Keratinocyte (primary cell): ENCODE measurements at regions not wholly inside any gene's neighbourhood (a gene's known extent, or its start where the extent isn't known, plus 50 kb on each side); places are given as distances from the start of the nearest gene placed in this dataset.
"Not testable (repeated sequence)": the region's sequence is repeated elsewhere in the genome, so short reads cannot be mapped to it uniquely, and the experiment has no call there.

Experiments used
- DNase-seq: peaks from one replicate; pipeline ENCODE4 v3.0.0-alpha.2; 2011; ENCODE audit warnings: low read depth, missing footprints, low spot score
- FAIRE-seq: peaks from 2 replicates; lab custom pipeline; 2011; peaks lifted over from hg19 to GRCh38; lab: Jason Lieb, UNC
- H2AFZ ChIP-seq: 2 replicates; pipeline ENCODE4 v1.6.0; 2012; ENCODE audit warnings: low read length, control low read depth, inconsistent platforms; ENCODE audit not compliant: control insufficient read depth
- H3K27ac ChIP-seq: 2 replicates; pipeline ENCODE4 v1.5.1; 2011; ENCODE audit warnings: low read length; ENCODE audit not compliant: control insufficient read depth, insufficient read depth
- H3K27me3 ChIP-seq: 3 replicates; pipeline ENCODE4 v1.6.0; 2011; ENCODE audit warnings: low read length; ENCODE audit not compliant: control insufficient read depth, insufficient read depth; ENCODE audit errors: extremely low read depth
- H3K36me3 ChIP-seq, 2 experiments: 2 replicates in 1 of 2; 3 replicates in 1 of 2; pipeline ENCODE4 v1.5.1; 2011; ENCODE audit warnings: low read length in 2 of 2, mild to moderate bottlenecking in 1 of 2; ENCODE audit not compliant: control insufficient read depth in 2 of 2, insufficient read depth in 2 of 2; ENCODE audit errors: extremely low read depth in 1 of 2
- H3K4me1 ChIP-seq: 3 replicates; pipeline ENCODE4 v1.5.1; 2011; ENCODE audit warnings: low read length; ENCODE audit not compliant: control insufficient read depth, insufficient read depth; ENCODE audit errors: extremely low read depth
- H3K4me2 ChIP-seq: 3 replicates; pipeline ENCODE4 v1.6.0; 2011; ENCODE audit warnings: low read depth, low read length; ENCODE audit not compliant: control insufficient read depth, insufficient read depth; ENCODE audit errors: extremely low read depth
- H3K4me3 ChIP-seq, 3 experiments: fragments of 200-600 bp in 1 of 3; sonication (generic) in 1 of 3; 2 replicates in 2 of 3; 3 replicates in 1 of 3; pipeline ENCODE4 v1.5.1; 2011 to 2016; ENCODE audit warnings: low read length in 3 of 3, mild to moderate bottlenecking in 3 of 3, control low read depth in 2 of 3, inconsistent platforms in 1 of 3, low read depth in 1 of 3, mixed read lengths in 1 of 3, mixed run types in 1 of 3, moderate library complexity in 1 of 3; ENCODE audit not compliant: control insufficient read depth in 2 of 3, insufficient read depth in 2 of 3; ENCODE audit errors: extremely low read depth in 1 of 3
- H3K79me2 ChIP-seq: 2 replicates; pipeline ENCODE4 v1.6.0; 2012; ENCODE audit warnings: low read length; ENCODE audit not compliant: control insufficient read depth, insufficient read depth
- H3K9ac ChIP-seq: 3 replicates; pipeline ENCODE4 v1.6.0; 2011; ENCODE audit warnings: low read length; ENCODE audit not compliant: control insufficient read depth, insufficient read depth; ENCODE audit errors: extremely low read depth
- H3K9me1 ChIP-seq: 3 replicates; pipeline ENCODE4 v1.6.0; 2011; ENCODE audit warnings: low read length; ENCODE audit not compliant: control insufficient read depth, insufficient read depth; ENCODE audit errors: extremely low read depth
- H3K9me3 ChIP-seq: 2 replicates; pipeline ENCODE4 v1.5.1; 2012; ENCODE audit warnings: low read depth, low read length; ENCODE audit not compliant: control insufficient read depth
- H4K20me1 ChIP-seq: 3 replicates; pipeline ENCODE4 v1.6.0; 2011; ENCODE audit warnings: low read length; ENCODE audit not compliant: control insufficient read depth, insufficient read depth; ENCODE audit errors: extremely low read depth
- EZH2 ChIP-seq: IDR thresholded peaks from one replicate; pipeline ENCODE4 v1.6.1; 2012; ENCODE audit warnings: inconsistent platforms, mild to moderate bottlenecking, low read length, moderate library complexity
- dilution Hi-C: fragments of 300-500 bp; cut with MboI; formaldehyde crosslinking; loops from one replicate; pipeline ENCODE4 v1.7.0; 2020; ENCODE audit warnings: low sequenced_read_pairs; ENCODE audit not compliant: extremely low pct_ligation_motif_present
- TF ChIP-seq, protein P1 (sequence below), 3 experiments: IDR thresholded peaks in 1 of 3; conservative IDR thresholded peaks in 1 of 3; optimal IDR thresholded peaks in 1 of 3; 2 replicates in 2 of 3; 3 replicates in 1 of 3; pipeline versions ENCODE3 to v1.5.1; 2011; ENCODE audit warnings: low read length in 3 of 3, mild to moderate bottlenecking in 3 of 3, moderate library complexity in 2 of 3, control low read depth in 1 of 3, inconsistent platforms in 1 of 3; ENCODE audit not compliant: insufficient read depth in 2 of 3; ENCODE audit errors: extremely low read depth in 1 of 3

GRCh38 chr2:146541896-146542295, 1302.9 kb upstream of the ACVR2A start:
- no peak overlapping the region for H3K4me2 ChIP-seq
- H3K9me3 ChIP-seq = no peaks in the 10 kb centered on the region
- H4K20me1 ChIP-seq = no peaks in the 10 kb centered on the region
- no peak overlapping the region for H2AFZ ChIP-seq
- dilution Hi-C loops = no loop called here
- no peaks in the 10 kb centered on the region for H3K79me2 ChIP-seq
- H3K4me1 ChIP-seq = no peaks in the 10 kb centered on the region
- DNase-seq (no peak), FAIRE-seq (no peak)
- no peak for TF ChIP-seq EZH2
- TF ChIP-seq, protein P1, sequence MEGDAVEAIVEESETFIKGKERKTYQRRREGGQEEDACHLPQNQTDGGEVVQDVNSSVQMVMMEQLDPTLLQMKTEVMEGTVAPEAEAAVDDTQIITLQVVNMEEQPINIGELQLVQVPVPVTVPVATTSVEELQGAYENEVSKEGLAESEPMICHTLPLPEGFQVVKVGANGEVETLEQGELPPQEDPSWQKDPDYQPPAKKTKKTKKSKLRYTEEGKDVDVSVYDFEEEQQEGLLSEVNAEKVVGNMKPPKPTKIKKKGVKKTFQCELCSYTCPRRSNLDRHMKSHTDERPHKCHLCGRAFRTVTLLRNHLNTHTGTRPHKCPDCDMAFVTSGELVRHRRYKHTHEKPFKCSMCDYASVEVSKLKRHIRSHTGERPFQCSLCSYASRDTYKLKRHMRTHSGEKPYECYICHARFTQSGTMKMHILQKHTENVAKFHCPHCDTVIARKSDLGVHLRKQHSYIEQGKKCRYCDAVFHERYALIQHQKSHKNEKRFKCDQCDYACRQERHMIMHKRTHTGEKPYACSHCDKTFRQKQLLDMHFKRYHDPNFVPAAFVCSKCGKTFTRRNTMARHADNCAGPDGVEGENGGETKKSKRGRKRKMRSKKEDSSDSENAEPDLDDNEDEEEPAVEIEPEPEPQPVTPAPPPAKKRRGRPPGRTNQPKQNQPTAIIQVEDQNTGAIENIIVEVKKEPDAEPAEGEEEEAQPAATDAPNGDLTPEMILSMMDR (optimal IDR thresholded peaks at IDR 0.05 in 1 of 3, IDR thresholded peaks at IDR 0.05 in 1 of 3, conservative IDR thresholded peaks at IDR 0.05 in 1 of 3; ENCODE audit: extremely low read depth in 1 of 3, insufficient read depth in 2 of 3, low read length in 3 of 3) = no peak
- no peak overlapping the region for H3K9ac ChIP-seq
- no peak overlapping the region for H3K27ac ChIP-seq
- H3K9me1 ChIP-seq = no peaks in the 10 kb centered on the region
- H3K27me3 ChIP-seq = no peaks in the 10 kb centered on the region
- H3K36me3 ChIP-seq = no peaks in the 10 kb centered on the region
- H3K4me3 ChIP-seq = no peak overlapping the region

DNA sequence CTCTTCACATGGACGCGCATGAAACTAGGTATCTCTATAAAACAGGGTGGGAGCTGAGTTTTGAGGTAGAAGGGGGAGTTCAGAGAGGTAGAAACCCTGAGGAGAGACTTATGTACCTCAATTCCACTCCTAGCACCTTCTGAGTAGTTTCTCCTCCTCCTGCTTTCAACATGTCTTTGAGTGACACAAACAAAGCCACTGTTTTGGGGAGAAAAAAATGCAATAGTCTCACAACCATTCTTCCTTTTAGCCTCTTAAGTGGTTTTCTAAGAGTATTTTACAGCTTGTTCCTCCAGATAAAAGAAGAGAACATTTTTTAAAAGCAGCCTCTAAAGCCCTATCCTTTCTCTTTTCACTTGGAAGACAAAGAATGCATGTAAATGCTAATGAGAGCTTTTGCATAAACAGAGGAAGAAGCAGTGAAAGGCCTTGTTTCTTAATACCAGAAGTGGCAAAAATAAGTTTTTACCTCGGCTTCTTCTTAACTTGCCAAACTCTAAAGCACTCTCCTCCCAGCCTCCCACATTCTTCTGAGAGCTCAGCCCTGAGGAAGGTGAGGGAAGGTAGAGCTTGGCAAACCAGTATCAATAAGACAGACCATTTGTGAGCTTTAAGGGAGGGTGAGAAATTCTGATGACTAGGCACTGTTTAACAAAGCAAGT, 1304.4 kb upstream of the ACVR2A start:
- Histone ChIP-seq H3K27me3 (no peaks in the 10 kb centered on the region), H3K9ac (no peak overlapping the region), H3K36me3 (no peaks in the 10 kb centered on the region), H3K4me3 (no peak overlapping the region), H2AFZ (no peak overlapping the region), H4K20me1 (no peaks in the 10 kb centered on the region), H3K4me1 (no peaks in the 10 kb centered on the region), H3K79me2 (no peaks in the 10 kb centered on the region), H3K27ac (no peak overlapping the region), H3K9me3 (no peaks in the 10 kb centered on the region), H3K4me2 (no peak overlapping the region), H3K9me1 (no peaks in the 10 kb centered on the region)
- FAIRE-seq (no peak), DNase-seq (no peak)
- no peak for TF ChIP-seq EZH2
- TF ChIP-seq, protein P1 (optimal IDR thresholded peaks at IDR 0.05 in 1 of 3, IDR thresholded peaks at IDR 0.05 in 1 of 3, conservative IDR thresholded peaks at IDR 0.05 in 1 of 3; ENCODE audit: extremely low read depth in 1 of 3, insufficient read depth in 2 of 3, low read length in 3 of 3) = no peak
- dilution Hi-C loops = no loop called here

- H4K20me1 ChIP-seq, H3K36me3 ChIP-seq, H3K4me1 ChIP-seq, FAIRE-seq, DNase-seq, H3K27ac ChIP-seq, H3K4me3 ChIP-seq, H3K9ac ChIP-seq, H3K4me2 ChIP-seq, H3K9me3 ChIP-seq, dilution Hi-C loops, H3K9me1 ChIP-seq, H3K79me2 ChIP-seq, H3K27me3 ChIP-seq, H2AFZ ChIP-seq: not testable (repeated sequence)
Measured at GRCh38 chr2:146539739-146540138, 1305.1 kb upstream of the ACVR2A start.
